Epithelial cell of esophagus (primary cell): ENCODE measurements at regions not wholly inside any gene's neighbourhood (a gene's known extent, or its start where the extent isn't known, plus 50 kb on each side); places are given as distances from the start of the nearest gene placed in this dataset.
A peak's percentile ranks its signal among the peaks of the same experiment; 100 is the strongest.

Experiments used
- DNase-seq: peaks from one replicate; pipeline ENCODE4 v3.0.0; 2010; ENCODE audit warnings: low read depth
- H3K4me3 ChIP-seq: 2 replicates; pipeline ENCODE4 v1.5.1; 2011; ENCODE audit warnings: mild to moderate bottlenecking, low read length, control low read depth
- CTCF ChIP-seq: IDR thresholded peaks from 2 replicates; pipeline ENCODE4 v1.5.1; 2011; ENCODE audit warnings: low read depth, mild to moderate bottlenecking, low read length, control low read depth, inconsistent platforms; ENCODE audit not compliant: insufficient read depth; ENCODE audit errors: missing control alignments

- no peak for DNase-seq
- no peak overlapping the region for H3K4me3 ChIP-seq
- TF ChIP-seq CTCF, result no peak
Measured at GRCh38 chr5:98499892-98500291, 273.6 kb upstream of the RGMB start.

GRCh38 chr5:98500811-98501210 lies 272.7 kb upstream of the RGMB start:
- DNase-seq, result no peak
- H3K4me3 ChIP-seq, result no peak overlapping the region
- TF ChIP-seq CTCF, result no peak

DNA sequence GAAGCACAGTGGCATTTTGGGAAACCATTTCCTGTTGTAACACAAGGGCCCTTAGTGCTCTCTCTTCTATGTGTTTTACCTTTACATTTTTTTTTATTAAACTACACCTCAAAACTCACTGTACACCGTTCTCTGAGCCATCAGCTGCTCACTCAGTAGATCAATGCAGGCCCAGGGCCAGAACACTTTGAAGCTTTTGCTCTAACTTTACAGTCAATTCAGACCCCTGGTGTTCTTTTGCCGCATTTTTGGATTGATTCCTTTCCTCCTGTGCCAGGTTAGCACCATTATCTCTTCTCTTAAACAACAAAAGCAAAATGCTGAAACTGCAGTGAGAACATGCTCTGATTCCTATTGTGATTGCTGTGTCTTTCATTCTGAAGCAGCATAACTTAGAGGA lies 269.8 kb upstream of the RGMB start:
- DNase-seq, result no peak
- no peak for TF ChIP-seq CTCF
- H3K4me3 ChIP-seq, result no peak overlapping the region

DNA sequence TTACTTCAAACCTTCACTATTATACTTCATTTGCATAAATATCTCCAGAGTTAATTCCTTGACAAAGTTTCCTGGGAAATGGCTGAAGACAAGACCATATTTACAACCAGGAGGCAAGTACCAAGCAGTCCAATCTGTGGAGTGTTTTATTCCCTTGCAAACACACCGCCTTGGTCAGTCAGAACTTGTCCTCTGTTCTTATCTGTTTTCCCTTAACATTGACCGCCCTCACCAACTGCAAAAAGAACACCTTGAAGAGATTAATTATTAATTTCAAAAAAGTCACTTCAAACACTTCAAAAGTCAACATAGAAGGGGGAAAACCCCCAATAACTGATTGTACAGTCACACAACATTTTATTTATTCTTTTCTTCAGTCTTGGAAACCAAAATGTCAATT lies 269.0 kb upstream of the RGMB start:
- H3K4me3 ChIP-seq, result no peak overlapping the region
- no peak for DNase-seq
- TF ChIP-seq CTCF, result no peak

DNA sequence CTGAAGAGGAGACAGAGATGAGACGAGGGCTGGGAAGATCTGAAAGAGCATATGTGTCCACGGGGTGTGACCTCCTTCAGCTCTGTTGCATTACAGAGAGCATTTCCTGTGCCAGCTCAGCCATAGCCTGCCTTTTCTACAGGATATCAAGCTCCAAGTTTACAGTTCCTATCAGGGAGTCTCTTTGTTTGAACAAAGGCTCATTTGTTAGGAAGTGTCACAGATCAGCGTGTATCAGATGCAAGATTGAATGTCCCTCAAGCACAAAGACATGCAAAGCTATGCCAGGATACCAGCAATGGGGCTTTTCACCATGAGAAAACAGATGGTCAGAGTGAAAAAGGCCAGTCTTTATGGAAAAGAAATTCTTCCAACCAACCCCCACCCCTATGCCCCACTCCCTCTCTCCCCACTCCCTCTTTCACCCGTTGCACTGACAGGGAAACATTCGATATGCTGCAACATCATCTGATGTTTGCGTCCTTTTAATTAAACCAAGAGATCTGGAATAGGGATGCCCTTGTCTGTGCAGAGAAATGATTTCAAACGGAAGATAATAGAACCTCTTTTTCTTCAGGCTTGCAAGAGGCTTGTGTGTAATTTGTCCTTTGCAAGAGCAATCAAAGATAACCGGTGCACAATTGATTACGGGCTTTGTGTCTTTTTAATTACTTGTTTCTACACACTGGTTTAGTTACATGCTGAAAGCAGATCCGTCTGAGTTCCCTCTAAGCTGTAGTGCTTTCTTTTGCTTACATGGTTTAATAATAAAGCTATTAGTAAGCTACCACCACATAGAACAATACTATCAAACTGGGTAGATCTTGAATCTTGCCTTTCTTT lies 263.1 kb upstream of the RGMB start:
- H3K4me3 ChIP-seq, result no peak overlapping the region
- peak; percentile 16 for DNase-seq
- TF ChIP-seq CTCF, result no peak

GRCh38 chr5:98513380-98513779 lies 260.1 kb upstream of the RGMB start:
- no peak for TF ChIP-seq CTCF
- no peak for DNase-seq
- no peak overlapping the region for H3K4me3 ChIP-seq

GRCh38 chr5:98514215-98514614 lies 259.2 kb upstream of the RGMB start:
- DNase-seq, result no peak
- TF ChIP-seq CTCF, result no peak
- H3K4me3 ChIP-seq, result no peak overlapping the region
